Esophagus muscularis mucosa (tissue), 4 donors: ENCODE measurements at regions not wholly inside any gene's neighbourhood (a gene's known extent, or its start where the extent isn't known, plus 50 kb on each side); places are given as distances from the start of the nearest gene placed in this dataset.

ENCODE experiments used
- DNase-seq: peaks from one replicate; pipeline ENCODE4 v3.0.0-alpha.2; 2017; ENCODE audit errors: extremely low spot score
- H3K27ac ChIP-seq, 4 donors: fragments of 200-600 bp; sonication (generic); replicated peaks in 1 of 4; 1 replicate in 3 of 4; 2 replicates in 1 of 4; pipeline ENCODE4 v1.5.1; 2016 to 2019; ENCODE audit warnings: mild to moderate bottlenecking in 1 of 4
- H3K27me3 ChIP-seq, 4 donors: fragments of 200-600 bp; sonication (generic); one replicate each; pipeline versions ENCODE4 v1.5.1 to v1.6.0; 2016 to 2019
- H3K36me3 ChIP-seq, 4 donors: fragments of 200-600 bp; sonication (generic); one replicate each; pipeline ENCODE4 v1.5.1; 2016 to 2019
- H3K4me1 ChIP-seq, 4 donors: fragments of 200-600 bp; sonication (generic); one replicate each; pipeline ENCODE4 v1.5.1; 2016 to 2019
- H3K4me3 ChIP-seq, 4 donors: fragments of 200-600 bp; sonication (generic); 1 replicate in 2 of 4; 2 replicates in 2 of 4; pipeline ENCODE4 v1.5.1; 2016 to 2019; ENCODE audit warnings: mild to moderate bottlenecking in 4 of 4, moderate library complexity in 1 of 4
- H3K9me3 ChIP-seq, 4 donors: fragments of 200-600 bp; sonication (generic); 1 replicate in 3 of 4; 2 replicates in 1 of 4; pipeline ENCODE4 v1.5.1; 2016 to 2019
- CTCF ChIP-seq, 3 experiments: fragments of 200-600 bp in 2 of 3; fragments of 450-650 bp in 1 of 3; sonication (generic) in 2 of 3; IDR thresholded peaks; one replicate each; pipeline ENCODE4 v1.5.1; 2017 to 2019; ENCODE audit warnings: antibody characterized with exemption in 3 of 3, mild to moderate bottlenecking in 2 of 3, moderate library complexity in 1 of 3
- EP300 ChIP-seq: sonication (generic); formaldehyde crosslinking; IDR thresholded peaks from one replicate; pipeline ENCODE4 v1.6.1; 2017; ENCODE audit warnings: antibody characterized with exemption
- POLR2A ChIP-seq: fragments of 450-650 bp; IDR thresholded peaks from one replicate; pipeline ENCODE4 v1.6.1; 2017; ENCODE audit warnings: antibody characterized with exemption, moderate library complexity, mild to moderate bottlenecking, low read depth
- POLR2AphosphoS5 ChIP-seq, 2 donors: sonication (generic); formaldehyde crosslinking; IDR thresholded peaks; one replicate each; pipeline ENCODE4 v1.6.1; 2017; ENCODE audit warnings: antibody characterized with exemption in 2 of 2
- WGBS: methylation state at CpG from one replicate; pipeline ENCODE4 v1.1.5; 2018; 5-methylcytosine and 5-hydroxymethylcytosine counted together
- intact Hi-C: fragments of 100-400 bp; cut with DNase I; formaldehyde crosslinking; loops from one replicate; pipeline ENCODE4 v1.15.1; 2023

DNA sequence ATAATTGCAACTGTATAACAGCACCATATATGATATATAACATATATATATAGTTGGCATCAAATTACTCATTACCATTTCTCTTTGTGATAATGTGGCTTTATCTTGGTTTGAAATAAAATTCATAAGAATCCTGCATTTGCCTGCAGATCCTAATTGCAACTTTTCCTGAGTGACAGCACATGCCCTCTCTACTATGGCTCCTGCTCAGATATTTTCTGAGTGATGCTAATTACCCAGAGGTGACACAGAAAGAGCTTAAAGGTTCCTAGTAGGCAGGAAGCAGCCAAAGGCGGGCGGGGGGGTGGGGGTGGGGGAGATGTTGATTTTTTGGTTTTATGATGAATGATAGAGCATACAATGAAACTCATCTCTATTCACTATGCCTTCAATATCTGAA, 370.6 kb downstream of the MFSD1 start:
- H3K4me3 ChIP-seq, result no peak overlapping the region
- H3K36me3 ChIP-seq, result no peaks in the 10 kb centered on the region
- no peaks in the 10 kb centered on the region for H3K27me3 ChIP-seq
- no peak overlapping the region for H3K27ac ChIP-seq
- no peak for DNase-seq
- intact Hi-C loops, result no loop called here
- TF ChIP-seq EP300 (no peak), POLR2A (no peak)
- peaks cover 0 to 4% (median 0%) of the 10 kb centered on the region in 4 donors for H3K4me1 ChIP-seq
- 81% methylated on average over 2 of the region's 2 CpGs for WGBS
- no peaks in the 10 kb centered on the region for H3K9me3 ChIP-seq

DNA sequence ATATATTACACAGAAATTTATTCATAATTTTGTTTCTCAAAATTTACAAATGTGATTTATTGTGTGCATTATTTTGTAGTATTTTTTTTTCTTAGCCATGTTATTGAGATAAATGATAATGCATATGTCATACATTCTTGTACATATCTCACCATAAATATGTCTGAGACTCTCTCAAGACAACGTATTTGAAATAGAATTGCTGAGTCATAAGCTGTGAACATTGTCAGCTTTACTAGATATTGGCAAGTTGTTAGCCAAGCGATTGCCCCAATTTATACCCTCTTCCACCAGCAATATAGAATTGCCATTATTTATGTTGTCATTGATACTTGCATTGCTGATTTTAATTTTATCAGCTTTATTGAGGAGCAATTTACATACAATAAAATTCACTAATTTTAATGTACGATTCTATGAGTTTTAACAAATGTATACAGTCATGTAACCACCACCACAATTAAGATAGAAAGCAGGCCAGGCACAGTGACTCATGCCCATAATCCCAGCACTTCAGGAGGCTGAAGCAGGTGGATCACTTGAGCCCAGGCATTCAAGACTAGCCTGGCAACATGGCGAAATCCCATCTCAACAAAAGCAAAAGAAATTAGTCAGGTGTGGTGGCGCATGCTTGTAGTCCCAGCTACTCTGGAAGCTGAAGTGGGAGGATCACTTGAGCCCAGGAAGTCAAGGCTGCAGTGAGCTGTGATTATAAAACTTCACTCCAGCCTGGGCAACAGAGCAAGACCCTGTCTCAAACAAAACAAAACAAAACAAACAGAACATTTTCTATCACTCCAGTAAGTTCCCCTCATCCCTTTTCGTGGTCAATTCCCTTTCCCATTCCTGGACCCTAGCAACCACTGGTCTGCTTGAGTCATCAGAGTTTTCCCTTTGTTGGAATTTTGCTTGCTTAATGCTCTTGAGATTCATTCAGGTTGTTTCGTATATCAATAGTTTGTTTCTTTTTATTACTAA, 373.1 kb downstream of the MFSD1 start:
- whole genome bisulfite sequencing, result 76% methylated on average over 7 of the region's 7 CpGs
- H3K27me3 ChIP-seq, result no peaks in the 10 kb centered on the region
- intact Hi-C loops, result no loop called here
- TF ChIP-seq EP300, result no peak
- TF ChIP-seq CTCF (IDR thresholded peaks at IDR 0.05), result no peak
- TF ChIP-seq POLR2AphosphoS5 (IDR thresholded peaks at IDR 0.05), result no peak
- no peak for TF ChIP-seq POLR2A
- no peak for DNase-seq
- H3K4me3 ChIP-seq, result no peak overlapping the region
- no peak overlapping the region for H3K27ac ChIP-seq
- H3K9me3 ChIP-seq, result no peaks in the 10 kb centered on the region
- peaks cover 0 to 4% (median 0%) of the 10 kb centered on the region in 4 donors for H3K4me1 ChIP-seq
- H3K36me3 ChIP-seq, result no peaks in the 10 kb centered on the region

DNA sequence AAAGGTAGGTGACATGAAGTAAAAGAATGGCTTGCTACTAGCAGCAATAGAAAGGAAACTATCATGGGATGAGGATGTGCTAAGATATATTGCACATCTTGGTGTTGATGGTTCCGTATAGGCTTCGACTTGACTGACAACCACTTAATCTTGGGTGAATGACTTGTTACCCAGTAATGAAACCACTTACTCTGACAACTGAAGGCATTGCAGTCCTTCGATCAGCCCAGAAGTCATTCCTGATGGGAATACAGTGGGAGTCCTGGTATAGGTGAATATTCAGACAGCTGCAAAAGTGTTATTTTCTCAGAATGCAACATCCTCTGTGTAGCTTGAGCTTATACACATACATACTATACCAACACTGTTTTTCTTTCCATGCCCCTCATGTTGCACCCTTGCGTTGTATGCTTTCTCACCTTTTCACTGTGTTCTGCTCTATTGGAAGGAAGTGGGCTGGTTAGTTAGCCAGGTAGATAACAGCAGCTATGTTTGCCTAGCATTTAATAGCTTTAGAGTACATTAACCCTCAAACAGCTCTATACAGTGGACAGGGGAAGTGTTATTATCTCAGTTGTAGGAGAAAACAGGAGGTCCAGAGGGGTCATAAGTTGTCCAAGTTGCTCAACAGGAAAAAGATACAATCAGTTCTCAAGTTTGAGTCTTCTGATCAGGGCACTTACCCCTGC, 376.5 kb downstream of the MFSD1 start:
- DNase-seq, result no peak
- TF ChIP-seq CTCF (IDR thresholded peaks at IDR 0.05), result no peak
- TF ChIP-seq POLR2A, result no peak
- TF ChIP-seq EP300, result no peak
- TF ChIP-seq POLR2AphosphoS5 (IDR thresholded peaks at IDR 0.05), result no peak
- H3K27ac ChIP-seq, result no peak overlapping the region
- H3K4me3 ChIP-seq, result no peak overlapping the region
- no peaks in the 10 kb centered on the region for H3K4me1 ChIP-seq
- WGBS, result 91% methylated on average over 4 of the region's 4 CpGs
- H3K27me3 ChIP-seq, result no peaks in the 10 kb centered on the region
- no peaks in the 10 kb centered on the region for H3K36me3 ChIP-seq
- H3K9me3 ChIP-seq, result no peaks in the 10 kb centered on the region
- intact Hi-C loops, result no loop called here

DNA sequence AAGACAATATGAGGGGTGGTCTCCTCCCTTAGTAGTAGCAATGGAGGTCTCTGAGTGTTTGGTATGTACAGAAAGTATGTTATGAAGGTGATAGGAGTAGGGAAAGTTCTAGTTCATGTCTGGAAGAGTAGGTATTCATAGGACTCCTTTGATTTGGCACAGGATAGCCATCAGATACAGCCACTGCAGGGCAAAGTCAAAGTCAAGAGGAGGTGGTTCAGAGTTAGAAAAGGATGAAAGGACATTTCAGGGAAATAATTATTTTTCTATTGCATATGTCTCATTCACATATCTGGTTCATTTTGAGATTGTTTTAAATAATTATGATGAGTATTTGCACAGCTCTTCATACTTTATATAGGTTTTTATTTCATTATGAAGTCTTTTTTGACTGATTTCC, 381.1 kb downstream of the MFSD1 start:
- Histone ChIP-seq H3K27me3 (no peaks in the 10 kb centered on the region), H3K36me3 (no peaks in the 10 kb centered on the region), H3K9me3 (no peaks in the 10 kb centered on the region), H3K4me3 (no peak overlapping the region), H3K27ac (no peak overlapping the region), H3K4me1 (peaks cover 0 to 17% (median 11%) of the 10 kb centered on the region in 4 donors)
- TF ChIP-seq CTCF (IDR thresholded peaks at IDR 0.05) (no peak), EP300 (no peak), POLR2A (no peak), POLR2AphosphoS5 (IDR thresholded peaks at IDR 0.05) (no peak)
- no peak for DNase-seq
- intact Hi-C loops, result no loop called here

DNA sequence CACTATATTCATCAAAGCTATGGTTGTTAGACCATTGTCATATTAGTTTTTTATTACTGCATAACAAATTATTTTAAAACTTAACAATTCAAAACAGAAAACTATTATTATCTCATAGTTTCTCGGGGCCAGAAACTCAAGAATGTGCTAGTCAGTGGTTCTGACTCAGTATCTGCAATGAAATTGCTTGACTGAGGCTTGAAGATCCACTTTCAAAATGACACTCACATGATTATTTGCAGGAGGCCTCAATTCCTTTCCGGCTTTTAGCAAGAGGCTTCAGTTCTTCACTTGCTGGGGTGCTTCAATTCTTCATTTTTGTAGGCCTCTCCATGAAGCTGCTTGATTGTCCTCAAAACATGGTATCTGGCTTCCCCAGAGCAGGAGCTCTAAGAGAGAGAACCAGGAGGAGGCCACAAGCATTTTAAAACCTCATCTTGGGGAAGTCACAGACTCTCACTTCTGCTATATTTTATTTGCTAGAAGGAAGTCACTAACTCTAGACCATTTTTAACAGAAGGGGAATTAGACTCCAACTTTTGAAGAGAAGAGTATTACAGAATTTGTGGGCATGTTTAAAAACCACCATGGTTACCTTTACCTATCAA, 383.7 kb downstream of the MFSD1 start:
- Histone ChIP-seq H3K4me1 (peaks cover 0 to 17% (median 11%) of the 10 kb centered on the region in 4 donors), H3K9me3 (no peaks in the 10 kb centered on the region), H3K36me3 (no peaks in the 10 kb centered on the region), H3K27ac (no peak overlapping the region), H3K27me3 (no peaks in the 10 kb centered on the region), H3K4me3 (no peak overlapping the region)
- TF ChIP-seq EP300, result no peak
- no peak for TF ChIP-seq CTCF (IDR thresholded peaks at IDR 0.05)
- TF ChIP-seq POLR2A, result no peak
- no peak for TF ChIP-seq POLR2AphosphoS5 (IDR thresholded peaks at IDR 0.05)
- WGBS, result 85% methylated on average over 2 of the region's 2 CpGs
- no peak for DNase-seq
- intact Hi-C loops, result no loop called here
